ENCODE measurements at regions not wholly inside any gene's neighbourhood (a gene's known extent, or its start where the extent isn't known, plus 50 kb on each side); places are given as distances from the start of the nearest gene placed in this dataset.

DNA sequence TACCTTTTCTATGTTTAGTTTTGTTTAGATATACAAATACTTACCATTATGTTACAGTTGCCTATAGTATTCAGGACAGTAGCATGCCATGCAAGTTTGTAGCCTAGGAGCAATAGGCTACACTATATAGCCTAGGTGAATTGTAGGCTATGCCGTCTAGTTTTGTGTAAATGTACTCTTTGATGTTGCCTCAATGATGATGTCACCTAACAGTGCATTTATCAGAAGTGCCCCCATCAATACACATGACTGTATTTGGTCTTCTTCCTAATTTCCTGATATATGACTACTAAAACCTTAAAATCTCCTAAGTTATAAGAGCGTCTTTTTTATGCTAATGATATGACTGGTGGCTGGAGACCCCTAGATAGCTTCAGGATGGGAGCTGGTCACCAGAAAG is 394.4 kb upstream of the STXBP6 start:
- TF ChIP-seq RBFOX2 (IDR thresholded peaks at IDR 0.05; ENCODE audit: low read depth, low read length) = no peak
- no peak for TF ChIP-seq CTCF (CRISPR knock-in tag; IDR thresholded peaks at IDR 0.05)
- TF ChIP-seq ZNF549 (CRISPR knock-in tag; IDR thresholded peaks at IDR 0.05) = no peak
- TF ChIP-seq ZNF883 (CRISPR knock-in tag; IDR thresholded peaks at IDR 0.05; ENCODE audit: not compliant biosample characterization) = no peak
- TF ChIP-seq KAT8 (CRISPR knock-in tag; IDR thresholded peaks at IDR 0.05) = no peak
- no peak for TF ChIP-seq FLYWCH1 (CRISPR knock-in tag; IDR thresholded peaks at IDR 0.05)
- TF ChIP-seq MXI1 (IDR thresholded peaks at IDR 0.05; ENCODE audit: borderline replicate concordance, low read depth, low read length) = no peak
- TF ChIP-seq, protein P1, sequence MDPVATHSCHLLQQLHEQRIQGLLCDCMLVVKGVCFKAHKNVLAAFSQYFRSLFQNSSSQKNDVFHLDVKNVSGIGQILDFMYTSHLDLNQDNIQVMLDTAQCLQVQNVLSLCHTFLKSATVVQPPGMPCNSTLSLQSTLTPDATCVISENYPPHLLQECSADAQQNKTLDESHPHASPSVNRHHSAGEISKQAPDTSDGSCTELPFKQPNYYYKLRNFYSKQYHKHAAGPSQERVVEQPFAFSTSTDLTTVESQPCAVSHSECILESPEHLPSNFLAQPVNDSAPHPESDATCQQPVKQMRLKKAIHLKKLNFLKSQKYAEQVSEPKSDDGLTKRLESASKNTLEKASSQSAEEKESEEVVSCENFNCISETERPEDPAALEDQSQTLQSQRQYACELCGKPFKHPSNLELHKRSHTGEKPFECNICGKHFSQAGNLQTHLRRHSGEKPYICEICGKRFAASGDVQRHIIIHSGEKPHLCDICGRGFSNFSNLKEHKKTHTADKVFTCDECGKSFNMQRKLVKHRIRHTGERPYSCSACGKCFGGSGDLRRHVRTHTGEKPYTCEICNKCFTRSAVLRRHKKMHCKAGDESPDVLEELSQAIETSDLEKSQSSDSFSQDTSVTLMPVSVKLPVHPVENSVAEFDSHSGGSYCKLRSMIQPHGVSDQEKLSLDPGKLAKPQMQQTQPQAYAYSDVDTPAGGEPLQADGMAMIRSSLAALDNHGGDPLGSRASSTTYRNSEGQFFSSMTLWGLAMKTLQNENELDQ (CRISPR knock-in tag; IDR thresholded peaks at IDR 0.05; ENCODE audit: borderline replicate concordance) = no peak
- no peak for TF ChIP-seq ELF4 (CRISPR knock-in tag; IDR thresholded peaks at IDR 0.05; ENCODE audit: borderline replicate concordance)
- no peak for TF ChIP-seq FIP1L1 (IDR thresholded peaks at IDR 0.05; ENCODE audit: borderline replicate concordance, insufficient read depth, low read depth, low read length)
- TF ChIP-seq, protein P2, sequence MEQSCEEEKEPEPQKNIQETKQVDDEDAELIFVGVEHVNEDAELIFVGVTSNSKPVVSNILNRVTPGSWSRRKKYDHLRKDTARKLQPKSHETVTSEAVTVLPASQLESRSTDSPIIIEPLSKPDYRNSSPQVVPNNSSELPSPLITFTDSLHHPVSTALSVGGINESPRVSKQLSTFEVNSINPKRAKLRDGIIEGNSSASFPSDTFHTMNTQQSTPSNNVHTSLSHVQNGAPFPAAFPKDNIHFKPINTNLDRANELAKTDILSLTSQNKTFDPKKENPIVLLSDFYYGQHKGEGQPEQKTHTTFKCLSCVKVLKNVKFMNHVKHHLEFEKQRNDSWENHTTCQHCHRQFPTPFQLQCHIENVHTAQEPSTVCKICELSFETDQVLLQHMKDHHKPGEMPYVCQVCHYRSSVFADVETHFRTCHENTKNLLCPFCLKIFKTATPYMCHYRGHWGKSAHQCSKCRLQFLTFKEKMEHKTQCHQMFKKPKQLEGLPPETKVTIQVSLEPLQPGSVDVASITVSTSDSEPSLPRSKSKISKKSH (CRISPR knock-in tag; IDR thresholded peaks at IDR 0.05; ENCODE audit: borderline replicate concordance) = no peak
- TF ChIP-seq, protein P3, sequence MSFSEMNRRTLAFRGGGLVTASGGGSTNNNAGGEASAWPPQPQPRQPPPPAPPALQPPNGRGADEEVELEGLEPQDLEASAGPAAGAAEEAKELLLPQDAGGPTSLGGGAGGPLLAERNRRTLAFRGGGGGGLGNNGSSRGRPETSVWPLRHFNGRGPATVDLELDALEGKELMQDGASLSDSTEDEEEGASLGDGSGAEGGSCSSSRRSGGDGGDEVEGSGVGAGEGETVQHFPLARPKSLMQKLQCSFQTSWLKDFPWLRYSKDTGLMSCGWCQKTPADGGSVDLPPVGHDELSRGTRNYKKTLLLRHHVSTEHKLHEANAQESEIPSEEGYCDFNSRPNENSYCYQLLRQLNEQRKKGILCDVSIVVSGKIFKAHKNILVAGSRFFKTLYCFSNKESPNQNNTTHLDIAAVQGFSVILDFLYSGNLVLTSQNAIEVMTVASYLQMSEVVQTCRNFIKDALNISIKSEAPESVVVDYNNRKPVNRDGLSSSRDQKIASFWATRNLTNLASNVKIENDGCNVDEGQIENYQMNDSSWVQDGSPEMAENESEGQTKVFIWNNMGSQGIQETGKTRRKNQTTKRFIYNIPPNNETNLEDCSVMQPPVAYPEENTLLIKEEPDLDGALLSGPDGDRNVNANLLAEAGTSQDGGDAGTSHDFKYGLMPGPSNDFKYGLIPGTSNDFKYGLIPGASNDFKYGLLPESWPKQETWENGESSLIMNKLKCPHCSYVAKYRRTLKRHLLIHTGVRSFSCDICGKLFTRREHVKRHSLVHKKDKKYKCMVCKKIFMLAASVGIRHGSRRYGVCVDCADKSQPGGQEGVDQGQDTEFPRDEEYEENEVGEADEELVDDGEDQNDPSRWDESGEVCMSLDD (CRISPR knock-in tag; IDR thresholded peaks at IDR 0.05; ENCODE audit: borderline replicate concordance) = no peak
- no peak for TF ChIP-seq EP300 (IDR thresholded peaks at IDR 0.05; ENCODE audit: low read depth in 2 of 2, low read length in 2 of 2)
- no peak for TF ChIP-seq EP300 (CRISPR knock-in tag; IDR thresholded peaks at IDR 0.05; ENCODE audit: borderline replicate concordance)

All from HepG2 (cell line).